ENCODE measurements at regions not wholly inside any gene's neighbourhood (a gene's known extent, or its start where the extent isn't known, plus 50 kb on each side); places are given as distances from the start of the nearest gene placed in this dataset.

DNA sequence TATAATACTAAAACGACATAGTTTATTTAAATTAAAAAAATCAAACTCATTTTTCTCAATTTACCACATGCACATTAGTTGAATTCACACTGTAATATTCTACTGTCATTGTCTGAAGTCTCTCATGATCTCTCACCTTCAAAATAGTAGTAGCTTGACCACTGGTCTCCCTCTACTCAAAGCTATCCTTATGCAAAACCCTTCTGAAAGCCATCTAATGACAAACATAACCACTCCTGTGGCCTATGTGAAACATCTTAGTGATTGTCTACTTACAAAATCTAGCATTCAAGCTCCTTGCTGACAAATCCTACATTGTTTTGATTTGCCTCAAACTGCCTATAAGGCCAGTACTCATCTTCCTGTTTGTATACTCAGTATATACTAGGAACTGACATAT lies 606.0 kb upstream of the GHITM start:
- WGBS: 61% methylated on average over 1 of the region's 1 CpG
- Histone ChIP-seq H3K27me3 (replicated peaks; ENCODE audit: insufficient read depth) (no peaks in the 10 kb centered on the region), H3K27ac (no peak overlapping the region), H3K9me3 (no peaks in the 10 kb centered on the region), H3K4me3 (no peak overlapping the region), H3K4me1 (replicated peaks) (no peaks in the 10 kb centered on the region), H3K36me3 (no peaks in the 10 kb centered on the region)
- no peak for TF ChIP-seq POLR2AphosphoS5 (IDR thresholded peaks at IDR 0.05)
- TF ChIP-seq, protein P1, sequence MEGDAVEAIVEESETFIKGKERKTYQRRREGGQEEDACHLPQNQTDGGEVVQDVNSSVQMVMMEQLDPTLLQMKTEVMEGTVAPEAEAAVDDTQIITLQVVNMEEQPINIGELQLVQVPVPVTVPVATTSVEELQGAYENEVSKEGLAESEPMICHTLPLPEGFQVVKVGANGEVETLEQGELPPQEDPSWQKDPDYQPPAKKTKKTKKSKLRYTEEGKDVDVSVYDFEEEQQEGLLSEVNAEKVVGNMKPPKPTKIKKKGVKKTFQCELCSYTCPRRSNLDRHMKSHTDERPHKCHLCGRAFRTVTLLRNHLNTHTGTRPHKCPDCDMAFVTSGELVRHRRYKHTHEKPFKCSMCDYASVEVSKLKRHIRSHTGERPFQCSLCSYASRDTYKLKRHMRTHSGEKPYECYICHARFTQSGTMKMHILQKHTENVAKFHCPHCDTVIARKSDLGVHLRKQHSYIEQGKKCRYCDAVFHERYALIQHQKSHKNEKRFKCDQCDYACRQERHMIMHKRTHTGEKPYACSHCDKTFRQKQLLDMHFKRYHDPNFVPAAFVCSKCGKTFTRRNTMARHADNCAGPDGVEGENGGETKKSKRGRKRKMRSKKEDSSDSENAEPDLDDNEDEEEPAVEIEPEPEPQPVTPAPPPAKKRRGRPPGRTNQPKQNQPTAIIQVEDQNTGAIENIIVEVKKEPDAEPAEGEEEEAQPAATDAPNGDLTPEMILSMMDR (IDR thresholded peaks at IDR 0.05): no peak
- TF ChIP-seq POLR2A (IDR thresholded peaks at IDR 0.05): no peak
- no peak for DNase-seq (ENCODE audit: low spot score)
- intact Hi-C loops (cut with DNase I): no loop called here

DNA sequence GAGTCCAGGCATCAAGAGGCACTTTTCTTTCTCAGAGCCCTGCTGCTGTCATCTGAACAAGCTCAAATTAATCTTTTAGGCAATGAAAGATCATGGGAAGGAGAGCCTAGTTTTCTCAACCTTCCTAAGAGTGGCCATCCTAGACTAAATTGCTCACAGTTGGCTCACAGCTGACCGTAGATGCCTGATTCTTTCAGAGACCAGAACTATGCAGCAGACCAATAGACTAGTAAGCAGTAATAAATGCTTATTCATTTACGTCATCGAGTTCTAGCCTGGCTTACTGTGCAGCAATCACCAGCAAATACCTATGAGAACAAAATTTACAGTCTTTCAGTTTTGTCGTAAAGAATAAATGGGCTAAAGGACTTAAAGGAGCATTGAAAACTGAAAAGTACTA lies 602.9 kb upstream of the GHITM start:
- Histone ChIP-seq H3K9me3 (no peaks in the 10 kb centered on the region), H3K27me3 (replicated peaks; ENCODE audit: insufficient read depth) (no peaks in the 10 kb centered on the region), H3K36me3 (no peaks in the 10 kb centered on the region), H3K4me1 (replicated peaks) (no peaks in the 10 kb centered on the region), H3K27ac (no peak overlapping the region), H3K4me3 (no peak overlapping the region)
- 84% methylated on average over 4 of the region's 4 CpGs for WGBS
- TF ChIP-seq POLR2AphosphoS5 (IDR thresholded peaks at IDR 0.05): no peak
- no peak for TF ChIP-seq POLR2A (IDR thresholded peaks at IDR 0.05)
- TF ChIP-seq, protein P1 (IDR thresholded peaks at IDR 0.05): no peak
- intact Hi-C loops (cut with DNase I): no loop called here
- DNase-seq (ENCODE audit: low spot score): no peak

DNA sequence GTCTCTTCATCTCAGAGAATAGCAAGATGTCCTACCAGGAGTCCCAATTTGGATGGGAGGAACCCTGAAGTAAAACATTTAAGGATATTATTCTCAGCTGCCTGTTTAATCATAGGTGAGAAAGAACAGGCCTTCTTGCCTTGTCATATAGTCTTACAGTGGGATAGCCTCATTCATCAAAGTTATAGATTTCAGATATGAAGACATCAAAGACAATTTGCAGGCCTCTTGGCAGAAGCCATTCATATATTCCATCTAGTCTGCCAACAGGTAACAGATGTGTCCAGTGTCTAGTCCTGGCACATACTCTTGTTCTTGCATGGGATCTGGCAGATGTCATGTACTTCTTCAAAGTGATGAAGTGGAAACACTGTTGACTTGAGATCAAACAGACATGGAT lies 601.3 kb upstream of the GHITM start:
- H3K4me1 ChIP-seq (replicated peaks): peaks cover 4% of the 10 kb centered on the region

DNA sequence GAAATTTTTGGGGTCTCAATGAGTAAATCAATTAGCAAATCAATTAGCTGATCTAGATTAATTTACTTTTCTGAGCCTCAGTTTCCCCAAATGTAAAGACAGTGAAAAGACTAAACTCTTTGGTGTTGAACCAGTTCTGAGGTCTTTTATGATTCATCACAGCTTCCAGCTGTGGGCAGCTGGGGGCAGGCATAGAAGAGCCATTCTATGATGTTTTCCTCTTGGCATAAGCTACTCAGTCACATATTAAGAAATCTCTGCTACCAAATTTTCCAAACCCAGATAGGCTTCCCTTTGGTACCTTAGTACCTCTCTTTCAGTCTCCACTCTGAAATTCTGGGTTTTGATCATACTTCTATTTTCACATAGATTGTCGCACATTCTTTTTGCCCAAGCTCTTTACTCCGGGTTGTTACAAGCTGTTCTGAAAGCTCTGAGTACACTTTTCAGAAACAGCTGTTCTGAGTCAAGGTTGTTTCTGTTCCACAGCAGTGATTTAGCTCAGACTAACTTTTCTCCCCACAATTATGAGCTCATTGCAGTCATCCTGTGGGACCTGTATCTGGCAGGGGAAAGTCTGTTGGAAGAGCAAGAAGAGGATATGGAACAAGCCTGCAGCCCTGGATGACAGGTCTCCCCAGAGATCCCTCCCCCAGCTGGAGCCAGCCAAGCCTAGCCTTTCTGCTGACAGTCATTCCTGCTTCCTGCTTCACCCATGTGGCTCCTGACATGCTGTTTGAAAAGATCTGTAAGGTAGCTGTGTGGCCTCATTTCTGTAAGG lies 599.6 kb upstream of the GHITM start:
- no peaks in the 10 kb centered on the region for H3K36me3 ChIP-seq
- H3K9me3 ChIP-seq: no peaks in the 10 kb centered on the region
- H3K27me3 ChIP-seq (replicated peaks; ENCODE audit: insufficient read depth): no peaks in the 10 kb centered on the region
- intact Hi-C loops (cut with DNase I): no loop called here
- no peak overlapping the region for H3K27ac ChIP-seq
- TF ChIP-seq POLR2AphosphoS5 (IDR thresholded peaks at IDR 0.05) (no peak), POLR2A (IDR thresholded peaks at IDR 0.05) (no peak)
- TF ChIP-seq, protein P1 (IDR thresholded peaks at IDR 0.05): no peak
- H3K4me1 ChIP-seq (replicated peaks): peaks cover 6% of the 10 kb centered on the region
- WGBS: 44% methylated on average over 2 of the region's 2 CpGs
- H3K4me3 ChIP-seq: no peak overlapping the region
- DNase-seq (ENCODE audit: low spot score): no peak

More for the DNA sequence above, 601.3 kb upstream of the GHITM start:
- Histone ChIP-seq H3K27ac (no peak overlapping the region), H3K4me3 (no peak overlapping the region), H3K36me3 (no peaks in the 10 kb centered on the region), H3K9me3 (no peaks in the 10 kb centered on the region), H3K27me3 (replicated peaks; ENCODE audit: insufficient read depth) (no peaks in the 10 kb centered on the region)
- TF ChIP-seq POLR2AphosphoS5 (IDR thresholded peaks at IDR 0.05) (no peak), POLR2A (IDR thresholded peaks at IDR 0.05) (no peak)
- TF ChIP-seq, protein P1 (IDR thresholded peaks at IDR 0.05): no peak
- no peak for DNase-seq (ENCODE audit: low spot score)
- intact Hi-C loops (cut with DNase I): no loop called here

DNA sequence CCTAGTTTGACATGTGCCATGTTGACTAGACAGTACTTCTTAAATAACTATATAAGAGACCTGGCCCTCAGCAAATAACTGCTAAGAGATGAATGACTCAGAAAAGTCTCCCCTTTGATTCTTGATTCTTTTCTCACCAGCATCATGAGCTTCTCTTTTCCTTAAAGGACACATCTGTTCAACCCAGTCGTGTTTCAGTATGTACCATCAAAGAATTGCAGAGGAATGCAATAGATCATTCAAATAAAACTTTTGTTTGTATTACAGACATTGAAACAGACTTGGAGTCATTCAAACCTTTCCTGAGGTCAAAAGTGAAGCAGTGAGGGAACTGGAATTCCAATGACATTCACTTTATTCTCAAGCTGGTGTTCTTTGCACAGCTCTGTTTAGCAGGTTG lies 598.3 kb upstream of the GHITM start:
- TF ChIP-seq, protein P1 (IDR thresholded peaks at IDR 0.05): no peak
- TF ChIP-seq POLR2A (IDR thresholded peaks at IDR 0.05): no peak
- TF ChIP-seq POLR2AphosphoS5 (IDR thresholded peaks at IDR 0.05): no peak
- WGBS: 7% methylated on average over 1 of the region's 1 CpG
- Histone ChIP-seq H3K36me3 (no peaks in the 10 kb centered on the region), H3K4me3 (no peak overlapping the region), H3K4me1 (replicated peaks) (peaks cover 6% of the 10 kb centered on the region), H3K27me3 (replicated peaks; ENCODE audit: insufficient read depth) (no peaks in the 10 kb centered on the region), H3K27ac (no peak overlapping the region), H3K9me3 (no peaks in the 10 kb centered on the region)
- intact Hi-C loops (cut with DNase I): no loop called here
- no peak for DNase-seq (ENCODE audit: low spot score)

Data from prostate gland (tissue), 2 donors.